SK-N-SH treated with all-trans-retinoic acid at 6 μM for 48 hours (cell line): ENCODE measurements at regions not wholly inside any gene's neighbourhood (a gene's known extent, or its start where the extent isn't known, plus 50 kb on each side); places are given as distances from the start of the nearest gene placed in this dataset.
A peak's percentile ranks its signal among the peaks of the same experiment; 100 is the strongest.
"Not testable (repeated sequence)": the region's sequence is repeated elsewhere in the genome, so short reads cannot be mapped to it uniquely, and the experiment has no call there.

ENCODE experiments used
- ATAC-seq: fragments of 200-7000 bp; cut with Tn5 transposase; 3 replicates; pipeline ENCODE4 v1.9.1; 2020; ENCODE audit warnings: mild to moderate bottlenecking, moderate library complexity
- ARNTL ChIP-seq: fragments of 450-650 bp; formaldehyde crosslinking; IDR thresholded peaks from 2 replicates; pipeline ENCODE4 v1.5.0; 2020; ENCODE audit warnings: low read depth, mild to moderate bottlenecking, moderate library complexity, borderline replicate concordance
- BACH2 ChIP-seq: fragments of 250-450 bp; sonication (Bioruptor Pico); IDR thresholded peaks from 2 replicates; pipeline ENCODE4 v1.9.0; 2021; ENCODE audit warnings: mild to moderate bottlenecking, borderline replicate concordance
- CSRNP3 ChIP-seq: fragments of 250-450 bp; sonication (Bioruptor Pico); IDR thresholded peaks from 2 replicates; pipeline ENCODE4 v1.5.1; 2021; ENCODE audit warnings: mild to moderate bottlenecking, moderate library complexity
- ESRRG ChIP-seq: fragments of 250-450 bp; sonication (Bioruptor Pico); IDR thresholded peaks from 2 replicates; pipeline ENCODE4 v1.6.1; 2021; ENCODE audit warnings: mild to moderate bottlenecking
- ISL1 ChIP-seq: fragments of 250-450 bp; sonication (Bioruptor Pico); IDR thresholded peaks from 2 replicates; pipeline ENCODE4 v2.1.2; 2022; ENCODE audit warnings: mild to moderate bottlenecking, moderate library complexity
- OSR1 ChIP-seq: fragments of 250-450 bp; sonication (Bioruptor Pico); IDR thresholded peaks from 2 replicates; pipeline ENCODE4 v1.8.0; 2022; ENCODE audit warnings: moderate library complexity, mild to moderate bottlenecking, inconsistent platforms
- PATZ1 ChIP-seq: fragments of 250-450 bp; sonication (Bioruptor Pico); IDR thresholded peaks from 2 replicates; pipeline ENCODE4 v1.8.0; 2020; ENCODE audit warnings: mild to moderate bottlenecking, moderate library complexity, borderline replicate concordance
- POU6F1 ChIP-seq: fragments of 250-450 bp; sonication (Bioruptor Pico); IDR thresholded peaks from 2 replicates; pipeline ENCODE4 v1.8.0; 2021; ENCODE audit warnings: low read depth, mild to moderate bottlenecking, moderate library complexity, borderline replicate concordance
- SNAI2 ChIP-seq: fragments of 250-450 bp; sonication (Bioruptor Pico); IDR thresholded peaks from 2 replicates; pipeline ENCODE4 v1.5.0; 2020; ENCODE audit warnings: mild to moderate bottlenecking, moderate library complexity
- TCF4 ChIP-seq: fragments of 250-450 bp; sonication (Bioruptor Pico); IDR thresholded peaks from 2 replicates; pipeline ENCODE4 v1.8.0; 2021; ENCODE audit warnings: mild to moderate bottlenecking, moderate library complexity, borderline replicate concordance
- TOX ChIP-seq: fragments of 250-450 bp; sonication (Bioruptor Pico); IDR thresholded peaks from 2 replicates; pipeline ENCODE4 v1.8.0; 2021; ENCODE audit warnings: mild to moderate bottlenecking, moderate library complexity, borderline replicate concordance
- TSHZ2 ChIP-seq: fragments of 250-450 bp; sonication (Bioruptor Pico); IDR thresholded peaks from 2 replicates; pipeline ENCODE4 v1.5.0; 2020; ENCODE audit warnings: mild to moderate bottlenecking, moderate library complexity
- ZFP3 ChIP-seq: fragments of 250-450 bp; sonication (Bioruptor Pico); IDR thresholded peaks from 2 replicates; pipeline ENCODE4 v1.5.0; 2020; ENCODE audit warnings: mild to moderate bottlenecking, moderate library complexity
- ZFP30 ChIP-seq: fragments of 450-650 bp; formaldehyde crosslinking; IDR thresholded peaks from 2 replicates; pipeline ENCODE4 v1.5.0; 2022; ENCODE audit warnings: mild to moderate bottlenecking, moderate library complexity
- ZNF565 ChIP-seq: fragments of 450-650 bp; formaldehyde crosslinking; conservative IDR thresholded peaks from 2 replicates; pipeline ENCODE4 v1.5.0; 2020; ENCODE audit warnings: low read depth, mild to moderate bottlenecking, moderate library complexity
- ZNF8 ChIP-seq: fragments of 450-650 bp; formaldehyde crosslinking; IDR thresholded peaks from 2 replicates; pipeline ENCODE4 v1.5.0; 2020; ENCODE audit warnings: mild to moderate bottlenecking, moderate library complexity

GRCh38 chr21:22189278-22189677 is 1191.1 kb downstream of the NCAM2 start:
- ATAC-seq, result no peak
- TF ChIP-seq ISL1 (CRISPR knock-in tag) (no peak), TCF4 (no peak), ZNF8 (no peak), ZNF565 (CRISPR knock-in tag) (no peak), POU6F1 (no peak), SNAI2 (CRISPR knock-in tag) (no peak), ZFP3 (CRISPR knock-in tag) (no peak), CSRNP3 (CRISPR knock-in tag) (no peak), TSHZ2 (CRISPR knock-in tag) (no peak), TOX (CRISPR knock-in tag) (no peak), PATZ1 (CRISPR knock-in tag) (no peak), BACH2 (CRISPR knock-in tag) (no peak), ESRRG (CRISPR knock-in tag) (no peak), ZFP30 (CRISPR knock-in tag) (no peak)

- ATAC-seq, result no peak
- TF ChIP-seq ZFP30 (CRISPR knock-in tag) (no peak), ZFP3 (CRISPR knock-in tag) (no peak), ISL1 (CRISPR knock-in tag) (no peak), ESRRG (CRISPR knock-in tag) (no peak), OSR1 (CRISPR knock-in tag) (no peak), BACH2 (CRISPR knock-in tag) (no peak), PATZ1 (CRISPR knock-in tag) (no peak)
These were observed 1193.4 kb downstream of the NCAM2 start for GRCh38 chr21:22191581-22191980.

- no peak for ATAC-seq
- TF ChIP-seq ARNTL (CRISPR knock-in tag) (no peak), ISL1 (CRISPR knock-in tag) (peak; percentile 30; the same call in 1 of the 2 replicates)
- TF ChIP-seq, all 23 proteins: peak for 1
These were observed 1194.6 kb downstream of the NCAM2 start for GRCh38 chr21:22192766-22193165.

- ATAC-seq, result not testable (repeated sequence)
These were observed 1196.8 kb downstream of the NCAM2 start for GRCh38 chr21:22194986-22195385.
